Pancreas (tissue), 10 donors: ENCODE measurements at regions not wholly inside any gene's neighbourhood (a gene's known extent, or its start where the extent isn't known, plus 50 kb on each side); places are given as distances from the start of the nearest gene placed in this dataset.

ENCODE experiments used
- ATAC-seq, 4 donors: fragments of 200-7000 bp; cut with Tn5 transposase; one replicate each; pipeline versions ENCODE4 v1.8.0 to v1.9.1; 2020; ENCODE audit warnings: mild to moderate bottlenecking in 4 of 4, moderate library complexity in 4 of 4
- DNase-seq, 6 donors: peaks; one replicate each; pipeline ENCODE4 v3.0.0-alpha.2; 2020
- FAIRE-seq: peaks from 2 replicates; lab custom pipeline; 2012; peaks lifted over from hg19 to GRCh38; lab: Jason Lieb, UNC
- H3K27ac ChIP-seq, 4 donors: fragments of 200-600 bp; sonication (generic); 1 replicate in 3 of 4; 2 replicates in 1 of 4; pipeline versions ENCODE4 v1.5.0 to v1.8.0; 2020
- H3K27me3 ChIP-seq, 4 donors: fragments of 200-600 bp; one replicate each; pipeline ENCODE4 v1.8.0; 2021
- H3K36me3 ChIP-seq, 3 donors: fragments of 200-600 bp; sonication (generic) in 1 of 3; one replicate each; pipeline versions ENCODE4 v1.5.0 to v1.8.0; 2020 to 2021
- H3K4me1 ChIP-seq, 3 donors: fragments of 200-600 bp; one replicate each; pipeline ENCODE4 v1.8.0; 2021
- H3K4me3 ChIP-seq, 4 donors: fragments of 200-600 bp; sonication (generic) in 2 of 4; one replicate each; pipeline versions ENCODE4 v1.5.0 to v1.8.0; 2020 to 2021
- H3K9me3 ChIP-seq, 4 donors: fragments of 200-600 bp; one replicate each; pipeline ENCODE4 v1.8.0; 2021
- CTCF ChIP-seq, 4 donors: fragments of 200-600 bp; sonication (generic) in 3 of 4; IDR thresholded peaks; one replicate each; pipeline versions ENCODE4 v1.5.0 to v1.8.0; 2021; ENCODE audit warnings: antibody characterized with exemption in 4 of 4
- WGBS, 2 donors: extraction: QIAGEN DNeasy Blood & Tissue Kit; methylation state at CpG; one replicate each; pipeline ENCODE4 v1.1.7; 2013; 5-methylcytosine and 5-hydroxymethylcytosine counted together
- intact Hi-C, 3 donors: fragments of 100-400 bp; cut with DNase I; formaldehyde crosslinking; loops; one replicate each; pipeline versions ENCODE4 v1.11.1 to v1.14.2; 2022
- donor health status: healthy with polysubstance abuse.
- donor health status: DM: no; HTN: no; CAD: no; lungs with moderate emphysema.
- donor health status: DM: no; HTN: no; CAD: no.
- donor health status: control.
- donor health status: control.
- donor health status: Bipolar disorder and iron deficiency.
- donor health status: DM: yes; HTN: yes; CAD: no.
- donor health status: DM: no; HTN: no; CAD: no.
- donor health status: DM: no; HTN: no; CAD: no.
- donor health status: DM: yes; HTN: yes; CAD: no.

- H3K4me3 ChIP-seq, result no peak overlapping the region
- no peaks in the 10 kb centered on the region for H3K4me1 ChIP-seq
- ATAC-seq (no peak), DNase-seq (no peak), FAIRE-seq (no peak)
- H3K9me3 ChIP-seq, result no peaks in the 10 kb centered on the region
- intact Hi-C loops, result no loop called here
- no peaks in the 10 kb centered on the region for H3K27me3 ChIP-seq
- H3K36me3 ChIP-seq, result no peaks in the 10 kb centered on the region
- TF ChIP-seq CTCF (IDR thresholded peaks at IDR 0.05), result no peak
- no peak overlapping the region for H3K27ac ChIP-seq
These were observed 266.7 kb upstream of the CDH11 start for GRCh38 chr16:65388592-65388991.

- 39 to 54% methylated on average over 2 of the region's 2 CpGs for WGBS, 2 donors
- Histone ChIP-seq H3K27ac (no peak overlapping the region), H3K4me3 (no peak overlapping the region), H3K4me1 (no peaks in the 10 kb centered on the region), H3K27me3 (no peaks in the 10 kb centered on the region), H3K9me3 (no peaks in the 10 kb centered on the region), H3K36me3 (no peaks in the 10 kb centered on the region)
- ATAC-seq, result no peak
- FAIRE-seq, result no peak
- DNase-seq, result no peak
- no peak for TF ChIP-seq CTCF (IDR thresholded peaks at IDR 0.05)
- intact Hi-C loops, result no loop called here
These were observed 264.8 kb upstream of the CDH11 start for GRCh38 chr16:65386672-65387071.

- Histone ChIP-seq H3K4me3 (no peak overlapping the region), H3K27ac (no peak overlapping the region), H3K4me1 (no peaks in the 10 kb centered on the region), H3K27me3 (no peaks in the 10 kb centered on the region), H3K36me3 (no peaks in the 10 kb centered on the region), H3K9me3 (no peaks in the 10 kb centered on the region)
- 25 to 33% methylated on average over 1 of the region's 1 CpG for WGBS, 2 donors
- FAIRE-seq, result no peak
- DNase-seq, result no peak
- intact Hi-C loops, result no loop called here
- no peak for TF ChIP-seq CTCF (IDR thresholded peaks at IDR 0.05)
- ATAC-seq, result no peak
These were observed 262.6 kb upstream of the CDH11 start for GRCh38 chr16:65384441-65384840.

- no peak for DNase-seq
- no peak for FAIRE-seq
- intact Hi-C loops, result no loop called here
- TF ChIP-seq CTCF (IDR thresholded peaks at IDR 0.05), result no peak
- Histone ChIP-seq H3K27ac (no peak overlapping the region), H3K27me3 (no peaks in the 10 kb centered on the region), H3K4me1 (no peaks in the 10 kb centered on the region), H3K4me3 (no peak overlapping the region), H3K36me3 (no peaks in the 10 kb centered on the region), H3K9me3 (no peaks in the 10 kb centered on the region)
- ATAC-seq, result no peak
These were observed 255.3 kb upstream of the CDH11 start for GRCh38 chr16:65377195-65377594.

- no peaks in the 10 kb centered on the region for H3K4me1 ChIP-seq
- intact Hi-C loops, result no loop called here
- no peak overlapping the region for H3K27ac ChIP-seq
- no peaks in the 10 kb centered on the region for H3K27me3 ChIP-seq
- no peaks in the 10 kb centered on the region for H3K36me3 ChIP-seq
- FAIRE-seq (no peak), DNase-seq (no peak), ATAC-seq (no peak)
- no peak overlapping the region for H3K4me3 ChIP-seq
- TF ChIP-seq CTCF (IDR thresholded peaks at IDR 0.05), result no peak
- 62 to 69% methylated on average over 3 of the region's 3 CpGs for WGBS, 2 donors
- no peaks in the 10 kb centered on the region for H3K9me3 ChIP-seq
These were observed 254.7 kb upstream of the CDH11 start for GRCh38 chr16:65376601-65377000.
